SK-N-MC (cell line): ENCODE measurements at regions not wholly inside any gene's neighbourhood (a gene's known extent, or its start where the extent isn't known, plus 50 kb on each side); places are given as distances from the start of the nearest gene placed in this dataset.

Experiments used
- DNase-seq: peaks from one replicate; pipeline ENCODE4 v3.0.0-alpha.2; 2011; ENCODE audit warnings: low read depth, low spot score
- H3K27ac ChIP-seq: fragments of 200-600 bp; sonication (generic); 2 replicates; pipeline ENCODE4 v1.5.1; 2016; ENCODE audit warnings: mixed run types
- H3K36me3 ChIP-seq: fragments of 200-600 bp; sonication (generic); 2 replicates; pipeline ENCODE4 v1.6.1; 2017; ENCODE audit warnings: antibody characterized with exemption, low read length, mixed read lengths; ENCODE audit not compliant: insufficient read depth
- H3K4me3 ChIP-seq: fragments of 200-600 bp; sonication (generic); 2 replicates; pipeline ENCODE4 v1.5.1; 2016
- H3K9ac ChIP-seq: fragments of 200-600 bp; sonication (generic); 2 replicates; pipeline ENCODE4 v1.8.0; 2017; ENCODE audit warnings: mixed run types, mixed read lengths; ENCODE audit not compliant: insufficient read length
- H3K9me3 ChIP-seq: fragments of 200-600 bp; sonication (generic); 2 replicates; pipeline ENCODE4 v1.6.1; 2017; ENCODE audit warnings: low read depth, mild to moderate bottlenecking, antibody characterized with exemption, low read length, moderate library complexity, mixed read lengths
- EZH2 ChIP-seq: fragments of 200-600 bp; sonication (generic); IDR thresholded peaks from one replicate; pipeline ENCODE4 v1.6.1; 2017; ENCODE audit warnings: antibody characterized with exemption
- FOXP2 ChIP-seq: optimal IDR thresholded peaks from 2 replicates; pipeline ENCODE3; 2011; ENCODE audit warnings: mild to moderate bottlenecking, moderate library complexity; ENCODE audit not compliant: insufficient read depth; ENCODE audit errors: extremely low read length, control extremely low read depth
- POLR2AphosphoS5 ChIP-seq: IDR thresholded peaks from 2 replicates; pipeline ENCODE4 v1.6.1; 2012; ENCODE audit warnings: mild to moderate bottlenecking, low read depth, low read length, borderline replicate concordance

GRCh38 chr13:31945202-31945961 is 86.2 kb upstream of the FRY start:
- no peak for TF ChIP-seq FOXP2
- no peak for TF ChIP-seq EZH2
- TF ChIP-seq POLR2AphosphoS5, result no peak
- Histone ChIP-seq H3K36me3 (no peaks in the 10 kb centered on the region), H3K9ac (no peak overlapping the region), H3K27ac (peak overlapping the region; percentile 43; the same call in 1 of the 2 replicates), H3K9me3 (no peaks in the 10 kb centered on the region), H3K4me3 (no peak overlapping the region)
- no peak for DNase-seq

GRCh38 chr13:31946091-31946770 is 85.3 kb upstream of the FRY start:
- H3K27ac ChIP-seq, result peak overlapping the region; percentile 53
- no peak overlapping the region for H3K9ac ChIP-seq
- H3K4me3 ChIP-seq, result no peak overlapping the region
- DNase-seq, result no peak
- no peak for TF ChIP-seq POLR2AphosphoS5
- TF ChIP-seq FOXP2, result no peak
- TF ChIP-seq EZH2, result no peak
- H3K36me3 ChIP-seq, result no peaks in the 10 kb centered on the region
- H3K9me3 ChIP-seq, result no peaks in the 10 kb centered on the region

GRCh38 chr13:31947105-31947504 is 84.5 kb upstream of the FRY start:
- peak overlapping the region; percentile 53 for H3K27ac ChIP-seq
- TF ChIP-seq EZH2, result no peak

DNA sequence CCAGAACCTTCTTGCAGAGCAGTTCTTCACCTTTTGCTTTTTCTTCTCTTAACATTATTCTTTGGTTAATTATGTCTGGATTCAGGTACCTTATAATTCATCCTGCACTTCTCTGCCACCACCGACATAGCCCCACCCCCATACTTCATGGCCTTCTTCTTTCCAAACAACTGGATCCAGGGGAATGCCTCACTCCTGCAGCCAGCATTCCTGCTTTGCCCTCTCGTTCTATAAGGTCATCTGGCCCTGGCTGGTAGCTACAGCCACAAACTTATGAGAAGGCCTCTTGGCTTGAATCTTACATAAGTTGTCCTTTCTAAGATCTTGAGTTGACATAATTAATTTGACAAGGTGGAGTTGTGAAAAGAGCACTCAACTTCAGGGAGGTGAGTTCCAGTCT is 84.1 kb upstream of the FRY start:
- H3K27ac ChIP-seq, result 0 out of 2 replicates have a peak overlapping the region, but pooled peaks have one; percentile 53

More at GRCh38 chr13:31947105-31947504, 84.5 kb upstream of the FRY start:
- no peaks in the 10 kb centered on the region for H3K36me3 ChIP-seq
- DNase-seq, result no peak
- H3K4me3 ChIP-seq, result no peak overlapping the region
- H3K9ac ChIP-seq, result no peak overlapping the region
- no peaks in the 10 kb centered on the region for H3K9me3 ChIP-seq

DNA sequence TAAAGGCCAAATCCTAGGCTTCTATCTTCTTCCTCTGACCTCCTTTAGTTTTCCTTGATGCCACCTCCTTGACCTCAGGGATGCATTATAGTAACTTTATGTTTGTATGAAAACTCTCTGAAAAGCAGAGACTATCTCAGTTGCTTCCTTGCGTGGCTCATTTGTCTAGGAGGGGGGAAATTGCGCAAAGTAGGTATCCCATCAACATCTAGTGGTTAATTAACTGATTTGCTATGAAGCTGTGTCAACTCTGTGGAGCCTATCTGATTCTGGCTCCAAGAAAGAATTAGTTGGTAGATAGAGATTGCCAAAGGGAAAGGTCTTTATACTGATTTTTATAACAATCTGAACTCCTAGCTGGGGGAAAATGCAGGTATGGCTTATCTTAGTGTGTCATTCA is 82.1 kb upstream of the FRY start:
- H3K4me3 ChIP-seq, result no peak overlapping the region
- H3K9ac ChIP-seq, result no peak overlapping the region
- no peak for DNase-seq
- no peaks in the 10 kb centered on the region for H3K36me3 ChIP-seq
- H3K27ac ChIP-seq, result no peak overlapping the region
- TF ChIP-seq FOXP2 (no peak), POLR2AphosphoS5 (no peak), EZH2 (no peak)
- no peaks in the 10 kb centered on the region for H3K9me3 ChIP-seq

More for the DNA sequence above, 84.1 kb upstream of the FRY start:
- no peak for DNase-seq
- no peak overlapping the region for H3K4me3 ChIP-seq
- H3K9ac ChIP-seq, result no peak overlapping the region
- H3K9me3 ChIP-seq, result no peaks in the 10 kb centered on the region
- H3K36me3 ChIP-seq, result no peaks in the 10 kb centered on the region
- TF ChIP-seq EZH2, result no peak
- no peak for TF ChIP-seq POLR2AphosphoS5
- no peak for TF ChIP-seq FOXP2

DNA sequence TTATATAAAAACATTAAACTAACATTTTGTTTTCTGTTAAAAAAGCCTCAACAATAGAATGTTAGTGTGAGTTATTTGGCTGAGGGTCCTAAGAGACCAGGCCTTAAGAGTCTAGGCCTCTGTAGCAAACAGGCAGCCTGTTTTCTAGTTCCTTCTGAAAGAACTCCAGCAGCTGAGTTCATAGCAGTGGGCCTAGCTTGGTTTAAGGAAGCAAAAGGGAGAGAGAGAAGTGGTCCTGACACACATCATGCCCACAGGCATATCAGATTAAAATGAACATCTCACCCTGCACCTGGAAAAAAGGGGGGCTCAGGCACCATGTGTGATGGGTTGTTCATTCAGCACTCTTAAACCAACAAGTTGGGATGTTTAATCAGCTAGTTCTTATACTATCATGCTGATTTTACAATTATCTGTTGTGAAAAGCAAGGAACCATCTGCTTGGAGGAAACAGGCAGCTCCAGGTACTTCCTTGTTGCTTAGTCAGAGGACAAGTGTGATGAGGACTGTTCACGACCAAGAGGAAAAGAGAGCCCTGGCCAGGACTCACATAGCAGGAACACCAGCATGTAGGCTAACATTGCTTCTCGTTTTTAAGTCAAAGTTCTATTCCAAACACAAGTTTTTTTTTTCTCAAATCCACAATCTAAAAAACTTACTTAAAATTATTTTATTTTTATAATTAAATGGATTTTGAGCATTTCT is 81.3 kb upstream of the FRY start:
- TF ChIP-seq POLR2AphosphoS5 (no peak), EZH2 (no peak), FOXP2 (no peak)
- no peak overlapping the region for H3K9ac ChIP-seq
- no peak overlapping the region for H3K4me3 ChIP-seq
- DNase-seq, result no peak
- H3K27ac ChIP-seq, result no peak overlapping the region
- H3K36me3 ChIP-seq, result no peaks in the 10 kb centered on the region
- no peaks in the 10 kb centered on the region for H3K9me3 ChIP-seq

- Histone ChIP-seq H3K9me3 (no peaks in the 10 kb centered on the region), H3K27ac (no peak overlapping the region), H3K36me3 (no peaks in the 10 kb centered on the region), H3K4me3 (no peak overlapping the region), H3K9ac (no peak overlapping the region)
- DNase-seq, result no peak
- TF ChIP-seq POLR2AphosphoS5 (no peak), FOXP2 (no peak), EZH2 (no peak)
These were observed 80.3 kb upstream of the FRY start for GRCh38 chr13:31951215-31951678.

DNA sequence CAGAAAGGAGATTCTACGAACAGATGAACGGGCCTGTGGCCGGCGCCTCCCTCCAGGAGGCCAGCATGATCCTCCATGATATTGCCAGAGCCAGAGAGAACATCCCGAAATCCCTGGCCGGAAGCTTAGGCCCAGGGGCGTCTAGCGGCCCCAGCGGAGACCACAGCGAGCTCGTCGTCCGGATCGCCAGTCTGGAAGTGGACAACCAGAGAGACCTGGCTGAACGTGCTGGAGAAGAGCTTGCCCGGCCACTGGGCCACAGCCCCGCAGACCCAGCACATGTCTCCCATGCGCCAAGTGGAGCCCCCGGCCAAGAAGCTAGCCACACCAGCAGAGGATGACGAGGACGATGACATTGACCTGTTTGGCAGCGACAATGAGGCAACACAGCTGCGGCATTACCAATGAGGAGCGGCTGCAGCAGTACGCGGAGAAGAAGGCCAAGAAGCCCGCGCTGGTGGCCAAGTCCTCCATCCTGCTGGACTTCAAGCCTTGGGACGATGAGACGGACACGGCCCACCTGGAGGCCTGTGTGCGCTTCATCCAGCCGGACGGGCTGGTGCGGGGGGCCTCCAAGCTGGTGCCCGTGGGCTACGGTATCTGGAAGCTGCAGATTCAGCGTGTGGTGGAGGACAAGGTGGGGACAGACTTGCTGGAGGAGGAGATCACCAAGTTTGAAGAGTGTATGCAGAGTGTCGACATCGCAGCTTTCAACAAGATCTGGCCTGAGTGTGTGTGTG is 78.8 kb upstream of the FRY start:
- DNase-seq, result no peak
- H3K36me3 ChIP-seq, result no peaks in the 10 kb centered on the region
- TF ChIP-seq FOXP2 (no peak), EZH2 (no peak), POLR2AphosphoS5 (no peak)
- H3K9ac ChIP-seq, result no peak overlapping the region
- H3K4me3 ChIP-seq, result no peak overlapping the region
- H3K27ac ChIP-seq, result no peak overlapping the region
- no peaks in the 10 kb centered on the region for H3K9me3 ChIP-seq

- no peak overlapping the region for H3K4me3 ChIP-seq
- H3K9ac ChIP-seq, result no peak overlapping the region
- H3K9me3 ChIP-seq, result no peaks in the 10 kb centered on the region
- no peaks in the 10 kb centered on the region for H3K36me3 ChIP-seq
- TF ChIP-seq FOXP2, result no peak
- no peak for TF ChIP-seq EZH2
- TF ChIP-seq POLR2AphosphoS5, result no peak
- no peak overlapping the region for H3K27ac ChIP-seq
- no peak for DNase-seq
These were observed 76.5 kb upstream of the FRY start for GRCh38 chr13:31955101-31955500.
